IMR-90 (cell line): ENCODE measurements at regions not wholly inside any gene's neighbourhood (a gene's known extent, or its start where the extent isn't known, plus 50 kb on each side); places are given as distances from the start of the nearest gene placed in this dataset.

Source experiments
- ATAC-seq: fragments of 200-7000 bp; cut with Tn5 transposase; 2 replicates; pipeline ENCODE4 v1.9.1; 2020; ENCODE audit warnings: low read depth, mild to moderate bottlenecking, moderate library complexity
- BruUV-seq: library from RNA; stranded (reverse); fragments of 400-500 nt; replicated peaks from 2 replicates; lab custom pipeline; 2021; lab: Mats Ljungman, UMichigan
- CTCF ChIA-PET: fragments of 300-600 bp; formaldehyde crosslinking; extraction: SDS; loops from one replicate; lab custom pipeline; 2021; ENCODE audit warnings: antibody characterized with exemption; lab: Yijun Ruan, JAX
- POLR2A ChIA-PET: fragments of 300-600 bp; sonication (Branson Sonifier 250); formaldehyde crosslinking; loops from one replicate; lab custom pipeline; 2022; ENCODE audit warnings: antibody characterized with exemption; ENCODE audit not compliant: unreplicated experiment; lab: Charles Lee
- DNase-seq: peaks from one replicate; pipeline ENCODE4 v3.0.0; 2013
- H2AFZ ChIP-seq: replicated peaks from 2 replicates; pipeline ENCODE3; 2013; ENCODE audit warnings: low read length, mild to moderate bottlenecking; ENCODE audit not compliant: poor library complexity
- H2AK5ac ChIP-seq: 2 replicates; pipeline ENCODE4 v1.6.1; 2013; ENCODE audit warnings: low read depth, low read length, inconsistent platforms
- H2AK9ac ChIP-seq: replicated peaks from 2 replicates; pipeline ENCODE3; 2013; ENCODE audit warnings: mild to moderate bottlenecking, low read depth, low read length, moderate library complexity; ENCODE audit not compliant: poor library complexity
- H2BK120ac ChIP-seq: 2 replicates; pipeline ENCODE4 v1.6.1; 2013; ENCODE audit warnings: low read depth, low read length, inconsistent platforms
- H2BK15ac ChIP-seq: 3 replicates; pipeline ENCODE4 v1.6.1; 2013; ENCODE audit warnings: low read depth, low read length, inconsistent platforms
- H2BK20ac ChIP-seq: 2 replicates; pipeline ENCODE4 v1.6.1; 2013; ENCODE audit warnings: low read depth, mild to moderate bottlenecking, inconsistent platforms, low read length, moderate library complexity
- H2BK5ac ChIP-seq: 2 replicates; pipeline ENCODE4 v1.6.1; 2013; ENCODE audit warnings: mild to moderate bottlenecking, low read depth, low read length, inconsistent platforms; ENCODE audit not compliant: poor library complexity, severe bottlenecking
- H3K14ac ChIP-seq: replicated peaks from 2 replicates; pipeline ENCODE4 v1.6.1; 2013; ENCODE audit warnings: low read depth, low read length, inconsistent platforms
- H3K18ac ChIP-seq: 2 replicates; pipeline ENCODE4 v1.6.1; 2013; ENCODE audit warnings: low read depth, low read length, control low read depth
- H3K23ac ChIP-seq: 2 replicates; pipeline ENCODE4 v1.6.1; 2013; ENCODE audit warnings: low read depth, low read length, inconsistent platforms
- H3K27ac ChIP-seq: 2 replicates; pipeline ENCODE4 v1.5.1; 2013; ENCODE audit warnings: mild to moderate bottlenecking, control low read depth, low read length; ENCODE audit not compliant: insufficient read depth
- H3K27me3 ChIP-seq: 2 replicates; pipeline ENCODE4 v1.6.1; 2013; ENCODE audit warnings: low read length; ENCODE audit not compliant: control insufficient read depth, insufficient read depth
- H3K36me3 ChIP-seq: 2 replicates; pipeline ENCODE4 v1.6.1; 2013; ENCODE audit warnings: low read length, mixed read lengths; ENCODE audit not compliant: control insufficient read depth, insufficient read depth
- H3K4ac ChIP-seq: 2 replicates; pipeline ENCODE4 v1.6.1; 2013; ENCODE audit warnings: low read depth, low read length, inconsistent platforms
- H3K4me1 ChIP-seq: 2 replicates; pipeline ENCODE4 v1.6.1; 2013; ENCODE audit warnings: low read length, mixed read lengths; ENCODE audit not compliant: control insufficient read depth, insufficient read depth
- H3K4me2 ChIP-seq: 2 replicates; pipeline ENCODE4 v1.6.1; 2013; ENCODE audit warnings: low read depth, mild to moderate bottlenecking, control low read depth, low read length, moderate library complexity
- H3K4me3 ChIP-seq: 2 replicates; pipeline ENCODE4 v1.5.1; 2013; ENCODE audit warnings: low read depth, mild to moderate bottlenecking, control low read depth, low read length, moderate library complexity; ENCODE audit not compliant: insufficient read depth
- H3K56ac ChIP-seq: 2 replicates; pipeline ENCODE4 v1.6.1; 2013; ENCODE audit warnings: low read length, inconsistent platforms; ENCODE audit not compliant: insufficient read depth; ENCODE audit errors: extremely low read depth
- H3K79me1 ChIP-seq, 2 experiments: 2 replicates each; pipeline ENCODE4 v1.6.1; 2013; ENCODE audit warnings: low read length in 2 of 2, inconsistent platforms in 1 of 2, low read depth in 1 of 2
- H3K9ac ChIP-seq: 2 replicates; pipeline ENCODE4 v1.6.1; 2013; ENCODE audit warnings: low read depth, low read length, control low read depth
- H3K9me1 ChIP-seq: 2 replicates; pipeline ENCODE4 v1.6.1; 2013; ENCODE audit warnings: low read length, inconsistent platforms; ENCODE audit not compliant: insufficient read depth
- H3K9me3 ChIP-seq: 2 replicates; pipeline ENCODE4 v1.6.1; 2013; ENCODE audit warnings: low read length; ENCODE audit not compliant: control insufficient read depth, insufficient read depth
- H4K20me1 ChIP-seq: 2 replicates; pipeline ENCODE4 v1.6.1; 2013; ENCODE audit warnings: low read length, inconsistent platforms; ENCODE audit not compliant: insufficient read depth
- H4K5ac ChIP-seq: 2 replicates; pipeline ENCODE4 v1.6.1; 2013; ENCODE audit warnings: mild to moderate bottlenecking, low read depth, low read length, control low read depth
- H4K8ac ChIP-seq, 2 experiments: 2 replicates each; pipeline ENCODE4 v1.6.1; 2013; ENCODE audit warnings: low read depth in 2 of 2, low read length in 2 of 2, control low read depth in 1 of 2, inconsistent platforms in 1 of 2
- H4K91ac ChIP-seq: 2 replicates; pipeline ENCODE4 v1.6.1; 2013; ENCODE audit warnings: low read depth, low read length, inconsistent platforms; ENCODE audit not compliant: insufficient read depth
- BHLHE40 ChIP-seq: fragments of 150-350 bp; IDR thresholded peaks from 2 replicates; pipeline ENCODE4 v1.6.1; 2016; ENCODE audit warnings: mild to moderate bottlenecking, low read depth, low read length
- CEBPB ChIP-seq: IDR thresholded peaks from 2 replicates; pipeline ENCODE4 v1.6.1; 2012; ENCODE audit warnings: low read depth, low read length, improper control_type of control experiment
- CHD1 ChIP-seq: IDR thresholded peaks from 2 replicates; pipeline ENCODE4 v1.6.1; 2012; ENCODE audit warnings: low read depth, low read length, improper control_type of control experiment
- FOS ChIP-seq: fragments of 150-350 bp; IDR thresholded peaks from 2 replicates; pipeline ENCODE4 v1.6.1; 2016; ENCODE audit warnings: low read depth, low read length
- MAFK ChIP-seq: IDR thresholded peaks from 2 replicates; pipeline ENCODE4 v1.6.1; 2012; ENCODE audit warnings: low read depth, low read length, improper control_type of control experiment
- MAZ ChIP-seq: IDR thresholded peaks from 2 replicates; pipeline ENCODE4 v1.6.1; 2012; ENCODE audit warnings: low read depth, mild to moderate bottlenecking, low read length, improper control_type of control experiment, moderate library complexity, borderline replicate concordance
- MXI1 ChIP-seq: IDR thresholded peaks from 2 replicates; pipeline ENCODE4 v1.6.1; 2012; ENCODE audit warnings: low read depth, mild to moderate bottlenecking, low read length, moderate library complexity, borderline replicate concordance
- NFE2L2 ChIP-seq: fragments of 150-350 bp; IDR thresholded peaks from 2 replicates; pipeline ENCODE4 v1.6.1; 2016; ENCODE audit warnings: low read depth, mild to moderate bottlenecking, low read length
- POLR2A ChIP-seq: IDR thresholded peaks from 2 replicates; pipeline ENCODE4 v1.6.1; 2012; ENCODE audit warnings: mild to moderate bottlenecking, low read depth, low read length
- RAD21 ChIP-seq: IDR thresholded peaks from 2 replicates; pipeline ENCODE4 v1.6.1; 2012; ENCODE audit warnings: low read length, improper control_type of control experiment
- RCOR1 ChIP-seq: IDR thresholded peaks from 2 replicates; pipeline ENCODE4 v1.6.1; 2012; ENCODE audit warnings: mild to moderate bottlenecking, low read length, improper control_type of control experiment; ENCODE audit not compliant: insufficient replicate concordance
- RFX5 ChIP-seq: IDR thresholded peaks from 2 replicates; pipeline ENCODE4 v1.8.0; 2012; ENCODE audit warnings: low read depth, mild to moderate bottlenecking, low read length, moderate library complexity
- SMC3 ChIP-seq: fragments of 150-350 bp; IDR thresholded peaks from 2 replicates; pipeline ENCODE4 v1.6.1; 2016; ENCODE audit warnings: low read depth, mild to moderate bottlenecking, antibody characterized with exemption, low read length, moderate library complexity
- WGBS, 2 experiments: methylation state at CpG; one replicate each; pipeline versions ENCODE4 v1.1.5 to v1.1.7; 2013; ENCODE audit warnings: missing lambda C conversion rate in 2 of 2; ENCODE audit not compliant: insufficient read length in 1 of 2; ENCODE audit errors: extremely low coverage in 2 of 2; 5-methylcytosine and 5-hydroxymethylcytosine counted together
- dilution Hi-C: fragments of 300-500 bp; cut with HindIII; formaldehyde crosslinking; loops from one replicate; pipeline ENCODE4 v1.14.3; 2018; ENCODE audit warnings: low sequenced_read_pairs; ENCODE audit not compliant: unreplicated experiment
- in situ Hi-C: fragments of 300-500 bp; cut with MboI; formaldehyde crosslinking; loops from 3 replicates; pipeline ENCODE4 v1.14.3; 2019; ENCODE audit warnings: low sequenced_read_pairs, inconsistent platforms, mixed read lengths
- intact Hi-C: fragments of 100-400 bp; cut with micrococcal nuclease; formaldehyde crosslinking; loops from 2 replicates; pipeline ENCODE4 v1.10.0; 2022
- TF ChIP-seq, protein P1 (sequence below): conservative IDR thresholded peaks from 2 replicates; pipeline ENCODE4 v1.5.1; 2012; ENCODE audit warnings: mild to moderate bottlenecking, low read depth, low read length, improper control_type of control experiment
- TF ChIP-seq, protein P2 (sequence below): fragments of 150-350 bp; IDR thresholded peaks from 2 replicates; pipeline ENCODE4 v1.6.1; 2017; ENCODE audit warnings: mild to moderate bottlenecking, antibody characterized with exemption, low read length, low read depth
- TF ChIP-seq, protein P3 (sequence below): fragments of 150-350 bp; IDR thresholded peaks from 2 replicates; pipeline ENCODE4 v1.6.1; 2016; ENCODE audit warnings: low read depth, mild to moderate bottlenecking, low read length, moderate library complexity, borderline replicate concordance

DNA sequence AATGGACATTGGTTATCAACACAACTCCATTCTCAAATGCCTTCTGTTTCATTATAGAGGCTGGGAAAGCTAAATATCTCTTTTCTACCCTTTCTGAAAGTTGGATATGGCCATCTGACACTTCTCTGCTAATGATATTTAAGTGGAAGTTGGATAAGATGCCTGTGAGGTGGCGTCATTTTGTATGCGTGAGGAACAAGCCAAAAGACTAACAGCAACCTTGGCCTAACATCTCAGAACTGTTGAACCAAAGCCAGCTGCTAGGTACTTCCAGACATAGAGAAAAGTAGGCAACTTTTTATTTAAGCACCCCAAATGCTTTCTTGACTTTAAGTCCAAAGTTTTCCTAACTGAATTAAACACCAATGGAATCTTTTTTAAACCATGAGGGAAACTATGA is 708.4 kb downstream of the CD109 start:
- H3K4me2 ChIP-seq, result no peak overlapping the region
- H4K8ac ChIP-seq, result no peak overlapping the region
- in situ Hi-C loops (loop anchor here (10.0 kb wide), 1 partner anchor 320 kb away; no protein-coding TSS in a partner anchor), intact Hi-C loops (no loop called here), dilution Hi-C loops (no loop called here)
- H3K27me3 ChIP-seq, result no peaks in the 10 kb centered on the region
- H3K23ac ChIP-seq, result no peak overlapping the region
- H3K14ac ChIP-seq, result no peak overlapping the region
- peak; percentile 42 for DNase-seq
- H3K79me1 ChIP-seq, result no peaks in the 10 kb centered on the region
- peak overlapping the region; percentile 57; the same call in 1 of the 2 replicates for H2BK20ac ChIP-seq
- no peak overlapping the region for H3K4me3 ChIP-seq
- CTCF ChIA-PET, result interaction anchor here (0.8 to 1.1 kb wide), 2 partner anchors 800 to 805 kb away, joined by 3 read pairs; no protein-coding TSS in a partner anchor
- H3K36me3 ChIP-seq, result no peaks in the 10 kb centered on the region
- no peak overlapping the region for H2BK15ac ChIP-seq
- no peak overlapping the region for H2BK120ac ChIP-seq
- H2AFZ ChIP-seq, result no peak overlapping the region
- no peak overlapping the region for H3K4ac ChIP-seq
- no peak overlapping the region for H2BK5ac ChIP-seq
- no peak overlapping the region for H4K91ac ChIP-seq
- no peak overlapping the region for H3K27ac ChIP-seq
- no peak for ATAC-seq
- H3K18ac ChIP-seq, result peak overlapping the region; percentile 44; the same call in 1 of the 2 replicates
- H4K20me1 ChIP-seq, result no peaks in the 10 kb centered on the region
- no peak overlapping the region for H2AK9ac ChIP-seq
- BruUV-seq, result no TSS peak
- H3K9me1 ChIP-seq, result no peaks in the 10 kb centered on the region
- H3K9me3 ChIP-seq, result no peaks in the 10 kb centered on the region
- H3K4me1 ChIP-seq, result no peaks in the 10 kb centered on the region
- POLR2A ChIA-PET, result no interaction called here
- H3K9ac ChIP-seq, result no peak overlapping the region
- no peak overlapping the region for H2AK5ac ChIP-seq
- WGBS, 2 experiments, result no CpG with 5 or more reads among the region's 2 CpGs
- H4K5ac ChIP-seq, result no peak overlapping the region
- no peak for TF ChIP-seq RFX5
- no peak for TF ChIP-seq POLR2A
- TF ChIP-seq, protein P1, sequence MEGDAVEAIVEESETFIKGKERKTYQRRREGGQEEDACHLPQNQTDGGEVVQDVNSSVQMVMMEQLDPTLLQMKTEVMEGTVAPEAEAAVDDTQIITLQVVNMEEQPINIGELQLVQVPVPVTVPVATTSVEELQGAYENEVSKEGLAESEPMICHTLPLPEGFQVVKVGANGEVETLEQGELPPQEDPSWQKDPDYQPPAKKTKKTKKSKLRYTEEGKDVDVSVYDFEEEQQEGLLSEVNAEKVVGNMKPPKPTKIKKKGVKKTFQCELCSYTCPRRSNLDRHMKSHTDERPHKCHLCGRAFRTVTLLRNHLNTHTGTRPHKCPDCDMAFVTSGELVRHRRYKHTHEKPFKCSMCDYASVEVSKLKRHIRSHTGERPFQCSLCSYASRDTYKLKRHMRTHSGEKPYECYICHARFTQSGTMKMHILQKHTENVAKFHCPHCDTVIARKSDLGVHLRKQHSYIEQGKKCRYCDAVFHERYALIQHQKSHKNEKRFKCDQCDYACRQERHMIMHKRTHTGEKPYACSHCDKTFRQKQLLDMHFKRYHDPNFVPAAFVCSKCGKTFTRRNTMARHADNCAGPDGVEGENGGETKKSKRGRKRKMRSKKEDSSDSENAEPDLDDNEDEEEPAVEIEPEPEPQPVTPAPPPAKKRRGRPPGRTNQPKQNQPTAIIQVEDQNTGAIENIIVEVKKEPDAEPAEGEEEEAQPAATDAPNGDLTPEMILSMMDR, result no peak
- no peak for TF ChIP-seq CHD1
- TF ChIP-seq RAD21, result no peak
- TF ChIP-seq, protein P2, sequence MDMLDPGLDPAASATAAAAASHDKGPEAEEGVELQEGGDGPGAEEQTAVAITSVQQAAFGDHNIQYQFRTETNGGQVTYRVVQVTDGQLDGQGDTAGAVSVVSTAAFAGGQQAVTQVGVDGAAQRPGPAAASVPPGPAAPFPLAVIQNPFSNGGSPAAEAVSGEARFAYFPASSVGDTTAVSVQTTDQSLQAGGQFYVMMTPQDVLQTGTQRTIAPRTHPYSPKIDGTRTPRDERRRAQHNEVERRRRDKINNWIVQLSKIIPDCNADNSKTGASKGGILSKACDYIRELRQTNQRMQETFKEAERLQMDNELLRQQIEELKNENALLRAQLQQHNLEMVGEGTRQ, result no peak
- TF ChIP-seq MAFK, result no peak
- no peak for TF ChIP-seq MAZ
- TF ChIP-seq MXI1, result no peak
- TF ChIP-seq SMC3, result no peak
- TF ChIP-seq NFE2L2, result no peak
- TF ChIP-seq, protein P3, sequence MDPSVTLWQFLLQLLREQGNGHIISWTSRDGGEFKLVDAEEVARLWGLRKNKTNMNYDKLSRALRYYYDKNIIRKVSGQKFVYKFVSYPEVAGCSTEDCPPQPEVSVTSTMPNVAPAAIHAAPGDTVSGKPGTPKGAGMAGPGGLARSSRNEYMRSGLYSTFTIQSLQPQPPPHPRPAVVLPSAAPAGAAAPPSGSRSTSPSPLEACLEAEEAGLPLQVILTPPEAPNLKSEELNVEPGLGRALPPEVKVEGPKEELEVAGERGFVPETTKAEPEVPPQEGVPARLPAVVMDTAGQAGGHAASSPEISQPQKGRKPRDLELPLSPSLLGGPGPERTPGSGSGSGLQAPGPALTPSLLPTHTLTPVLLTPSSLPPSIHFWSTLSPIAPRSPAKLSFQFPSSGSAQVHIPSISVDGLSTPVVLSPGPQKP, result no peak
- TF ChIP-seq RCOR1, result no peak
- no peak for TF ChIP-seq CEBPB
- no peak for TF ChIP-seq BHLHE40
- TF ChIP-seq FOS, result no peak
- no peak overlapping the region for H3K56ac ChIP-seq
